Esophagus muscularis mucosa (tissue), 4 donors: ENCODE measurements at regions not wholly inside any gene's neighbourhood (a gene's known extent, or its start where the extent isn't known, plus 50 kb on each side); places are given as distances from the start of the nearest gene placed in this dataset.

Experiments
- EP300 ChIP-seq: sonication (generic); formaldehyde crosslinking; IDR thresholded peaks from one replicate; pipeline ENCODE4 v1.6.1; 2017; ENCODE audit warnings: antibody characterized with exemption
- POLR2A ChIP-seq: fragments of 450-650 bp; IDR thresholded peaks from one replicate; pipeline ENCODE4 v1.6.1; 2017; ENCODE audit warnings: antibody characterized with exemption, moderate library complexity, mild to moderate bottlenecking, low read depth
- TF ChIP-seq, protein P1 (sequence below), 3 experiments: fragments of 200-600 bp in 2 of 3; fragments of 450-650 bp in 1 of 3; sonication (generic) in 2 of 3; IDR thresholded peaks; one replicate each; pipeline ENCODE4 v1.5.1; 2017 to 2019; ENCODE audit warnings: antibody characterized with exemption in 3 of 3, mild to moderate bottlenecking in 2 of 3, moderate library complexity in 1 of 3

DNA sequence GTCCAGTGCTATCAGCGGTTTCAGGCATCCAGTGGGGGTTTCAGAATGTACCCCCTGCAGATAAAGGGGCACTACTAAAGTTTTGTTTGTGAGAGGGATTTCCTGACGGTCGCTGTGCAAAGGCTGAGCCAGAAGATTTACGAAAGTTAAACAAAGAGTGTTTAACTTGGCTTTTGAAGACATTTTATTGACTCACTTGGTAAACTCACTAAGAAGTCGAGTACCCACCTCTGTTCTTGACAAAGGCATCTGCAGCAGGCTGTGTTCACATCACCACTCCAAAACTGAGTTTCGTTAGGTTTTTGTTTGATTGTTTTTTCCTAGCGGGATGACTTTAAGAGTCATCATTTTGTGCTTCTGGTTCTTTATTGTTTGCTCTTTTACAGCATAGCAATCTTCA lies 143.9 kb upstream of the TBL1X start:
- TF ChIP-seq POLR2A (no peak), EP300 (no peak)
- TF ChIP-seq, protein P1, sequence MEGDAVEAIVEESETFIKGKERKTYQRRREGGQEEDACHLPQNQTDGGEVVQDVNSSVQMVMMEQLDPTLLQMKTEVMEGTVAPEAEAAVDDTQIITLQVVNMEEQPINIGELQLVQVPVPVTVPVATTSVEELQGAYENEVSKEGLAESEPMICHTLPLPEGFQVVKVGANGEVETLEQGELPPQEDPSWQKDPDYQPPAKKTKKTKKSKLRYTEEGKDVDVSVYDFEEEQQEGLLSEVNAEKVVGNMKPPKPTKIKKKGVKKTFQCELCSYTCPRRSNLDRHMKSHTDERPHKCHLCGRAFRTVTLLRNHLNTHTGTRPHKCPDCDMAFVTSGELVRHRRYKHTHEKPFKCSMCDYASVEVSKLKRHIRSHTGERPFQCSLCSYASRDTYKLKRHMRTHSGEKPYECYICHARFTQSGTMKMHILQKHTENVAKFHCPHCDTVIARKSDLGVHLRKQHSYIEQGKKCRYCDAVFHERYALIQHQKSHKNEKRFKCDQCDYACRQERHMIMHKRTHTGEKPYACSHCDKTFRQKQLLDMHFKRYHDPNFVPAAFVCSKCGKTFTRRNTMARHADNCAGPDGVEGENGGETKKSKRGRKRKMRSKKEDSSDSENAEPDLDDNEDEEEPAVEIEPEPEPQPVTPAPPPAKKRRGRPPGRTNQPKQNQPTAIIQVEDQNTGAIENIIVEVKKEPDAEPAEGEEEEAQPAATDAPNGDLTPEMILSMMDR (IDR thresholded peaks at IDR 0.05): no peak
